ENCODE measurements at regions not wholly inside any gene's neighbourhood (a gene's known extent, or its start where the extent isn't known, plus 50 kb on each side); places are given as distances from the start of the nearest gene placed in this dataset.
A peak's percentile ranks its signal among the peaks of the same experiment; 100 is the strongest.

DNA sequence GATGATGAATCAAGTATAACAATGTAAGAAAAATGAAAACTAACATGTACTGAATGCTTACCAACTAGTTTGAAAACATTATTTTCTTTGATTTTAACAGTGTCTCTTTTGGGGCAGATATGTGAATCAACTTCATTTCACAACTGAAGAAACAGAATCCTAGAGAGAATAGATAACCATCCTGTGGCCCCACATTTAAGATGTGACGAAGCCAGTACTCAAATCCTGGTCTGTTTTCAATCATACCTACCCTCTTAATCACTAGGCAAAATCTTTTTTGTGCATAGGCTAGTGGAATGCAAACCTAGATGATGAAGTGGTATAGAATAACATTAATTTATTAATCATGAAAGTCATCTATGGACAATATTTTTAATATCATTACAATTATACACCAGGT lies 371.6 kb upstream of the EPHA7 start:
- no peak for DNase-seq (ENCODE audit: extremely low spot score in 2 of 2)
- TF ChIP-seq POLR2AphosphoS5 (IDR thresholded peaks at IDR 0.05; ENCODE audit: insufficient read depth in 1 of 2, low read depth in 1 of 2), result no peak
- TF ChIP-seq, protein P1, sequence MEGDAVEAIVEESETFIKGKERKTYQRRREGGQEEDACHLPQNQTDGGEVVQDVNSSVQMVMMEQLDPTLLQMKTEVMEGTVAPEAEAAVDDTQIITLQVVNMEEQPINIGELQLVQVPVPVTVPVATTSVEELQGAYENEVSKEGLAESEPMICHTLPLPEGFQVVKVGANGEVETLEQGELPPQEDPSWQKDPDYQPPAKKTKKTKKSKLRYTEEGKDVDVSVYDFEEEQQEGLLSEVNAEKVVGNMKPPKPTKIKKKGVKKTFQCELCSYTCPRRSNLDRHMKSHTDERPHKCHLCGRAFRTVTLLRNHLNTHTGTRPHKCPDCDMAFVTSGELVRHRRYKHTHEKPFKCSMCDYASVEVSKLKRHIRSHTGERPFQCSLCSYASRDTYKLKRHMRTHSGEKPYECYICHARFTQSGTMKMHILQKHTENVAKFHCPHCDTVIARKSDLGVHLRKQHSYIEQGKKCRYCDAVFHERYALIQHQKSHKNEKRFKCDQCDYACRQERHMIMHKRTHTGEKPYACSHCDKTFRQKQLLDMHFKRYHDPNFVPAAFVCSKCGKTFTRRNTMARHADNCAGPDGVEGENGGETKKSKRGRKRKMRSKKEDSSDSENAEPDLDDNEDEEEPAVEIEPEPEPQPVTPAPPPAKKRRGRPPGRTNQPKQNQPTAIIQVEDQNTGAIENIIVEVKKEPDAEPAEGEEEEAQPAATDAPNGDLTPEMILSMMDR (IDR thresholded peaks at IDR 0.05), result no peak
- TF ChIP-seq POLR2A (IDR thresholded peaks at IDR 0.05), result no peak
- no peaks in the 10 kb centered on the region for H3K27me3 ChIP-seq
- no peaks in the 10 kb centered on the region for H3K4me1 ChIP-seq
- H3K9me3 ChIP-seq, result no peaks in the 10 kb centered on the region
- intact Hi-C loops (cut with DNase I), result no loop called here
- no peaks in the 10 kb centered on the region for H3K36me3 ChIP-seq
- H3K27ac ChIP-seq, result no peak overlapping the region
- no peak overlapping the region for H3K4me3 ChIP-seq

DNA sequence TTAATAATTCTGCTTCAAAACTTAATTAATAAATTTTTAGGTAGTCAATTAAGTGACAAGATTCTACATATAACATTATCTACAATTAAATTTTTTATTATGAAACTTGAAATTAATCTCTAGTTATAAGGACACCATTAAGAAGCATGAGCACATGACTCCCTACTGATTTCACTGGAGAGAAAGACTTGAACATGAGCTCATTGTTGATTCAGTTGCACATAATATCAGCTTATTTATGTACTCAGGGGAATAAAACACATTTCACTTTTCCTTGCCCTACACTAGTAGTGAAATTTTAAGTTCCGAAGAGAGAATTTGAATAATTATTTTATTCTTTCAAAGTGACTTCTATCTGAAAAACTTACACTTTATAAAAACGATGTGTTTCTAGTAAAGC lies 370.2 kb upstream of the EPHA7 start:
- no peak for TF ChIP-seq POLR2AphosphoS5 (IDR thresholded peaks at IDR 0.05; ENCODE audit: insufficient read depth in 1 of 2, low read depth in 1 of 2)
- TF ChIP-seq POLR2A (IDR thresholded peaks at IDR 0.05), result no peak
- TF ChIP-seq, protein P1 (IDR thresholded peaks at IDR 0.05), result no peak
- intact Hi-C loops (cut with DNase I), result no loop called here

DNA sequence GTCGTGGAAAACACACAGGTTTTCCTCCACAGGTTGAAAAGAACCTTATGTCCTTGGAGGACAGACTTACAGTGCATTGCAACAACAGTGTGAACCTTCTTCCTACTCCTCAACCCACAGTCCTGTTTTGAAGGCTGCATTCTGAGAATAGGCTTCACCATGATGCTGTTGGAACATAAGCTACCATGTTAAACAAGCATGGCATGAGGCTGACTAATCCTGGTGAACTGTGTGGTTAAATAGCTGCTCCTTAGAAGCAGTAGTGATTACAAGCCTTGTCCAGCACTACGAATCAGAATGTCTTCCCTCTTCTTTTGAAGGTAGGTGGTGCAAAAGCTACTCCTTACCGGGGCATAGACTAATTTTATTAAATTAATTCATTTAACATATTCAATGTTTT lies 368.5 kb upstream of the EPHA7 start:
- Histone ChIP-seq H3K27ac (no peak overlapping the region), H3K9me3 (no peaks in the 10 kb centered on the region), H3K4me3 (no peak overlapping the region), H3K27me3 (no peaks in the 10 kb centered on the region), H3K4me1 (no peaks in the 10 kb centered on the region), H3K36me3 (no peaks in the 10 kb centered on the region)
- intact Hi-C loops (cut with DNase I), result no loop called here
- DNase-seq (ENCODE audit: extremely low spot score in 2 of 2), result no peak
- TF ChIP-seq POLR2AphosphoS5 (IDR thresholded peaks at IDR 0.05; ENCODE audit: insufficient read depth in 1 of 2, low read depth in 1 of 2) (no peak), POLR2A (IDR thresholded peaks at IDR 0.05) (no peak)
- TF ChIP-seq, protein P1 (IDR thresholded peaks at IDR 0.05), result no peak

More for the DNA sequence above, 370.2 kb upstream of the EPHA7 start:
- Histone ChIP-seq H3K27ac (no peak overlapping the region), H3K27me3 (no peaks in the 10 kb centered on the region), H3K4me3 (no peak overlapping the region), H3K36me3 (no peaks in the 10 kb centered on the region), H3K4me1 (no peaks in the 10 kb centered on the region), H3K9me3 (no peaks in the 10 kb centered on the region)
- no peak for DNase-seq (ENCODE audit: extremely low spot score in 2 of 2)

DNA sequence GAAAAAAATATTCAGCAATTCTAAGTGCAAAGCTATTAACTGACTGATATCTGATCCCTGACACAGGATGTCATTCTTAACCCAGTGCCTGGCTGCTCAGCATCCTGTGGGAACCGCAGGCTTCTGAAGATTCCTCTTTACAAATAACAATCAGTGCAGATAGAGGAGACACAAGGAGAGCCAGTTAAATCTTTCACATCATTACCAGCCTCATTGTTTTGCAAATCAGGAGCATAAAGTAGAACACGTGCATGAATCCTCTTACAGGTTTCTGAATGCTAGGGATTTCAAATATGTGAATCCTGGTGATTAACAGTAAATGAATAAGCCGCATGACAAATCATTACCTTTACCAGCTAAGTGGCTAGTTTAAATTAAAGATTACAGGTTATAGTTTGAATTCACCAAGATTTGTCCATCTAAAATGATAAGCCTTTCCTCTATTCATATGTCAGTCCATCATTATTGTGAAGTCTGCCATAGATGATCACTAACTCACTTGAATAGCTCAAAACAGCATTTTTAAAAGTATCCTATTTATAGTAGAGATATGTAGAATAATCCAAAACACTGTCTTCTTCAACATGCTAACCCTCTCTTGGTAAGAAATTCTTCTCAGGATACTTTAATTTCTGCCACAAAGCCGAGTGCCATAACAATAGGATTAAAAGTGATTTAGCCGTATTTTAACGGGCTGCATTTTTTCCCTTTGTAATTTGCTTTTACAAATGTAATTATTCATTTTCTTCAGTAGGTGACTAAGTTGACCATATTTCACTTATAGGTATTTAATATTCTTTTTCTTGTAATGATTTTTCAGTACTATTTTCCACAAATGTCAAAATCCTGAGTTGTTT lies 367.3 kb upstream of the EPHA7 start:
- Histone ChIP-seq H3K4me3 (no peak overlapping the region), H3K9me3 (no peaks in the 10 kb centered on the region), H3K27me3 (no peaks in the 10 kb centered on the region), H3K36me3 (no peaks in the 10 kb centered on the region), H3K27ac (no peak overlapping the region), H3K4me1 (no peaks in the 10 kb centered on the region)
- no peak for TF ChIP-seq POLR2A (IDR thresholded peaks at IDR 0.05)
- TF ChIP-seq, protein P1 (IDR thresholded peaks at IDR 0.05), result no peak
- TF ChIP-seq POLR2AphosphoS5 (IDR thresholded peaks at IDR 0.05; ENCODE audit: insufficient read depth in 1 of 2, low read depth in 1 of 2), result no peak
- DNase-seq (ENCODE audit: extremely low spot score in 2 of 2), result no peak
- intact Hi-C loops (cut with DNase I), result no loop called here

DNA sequence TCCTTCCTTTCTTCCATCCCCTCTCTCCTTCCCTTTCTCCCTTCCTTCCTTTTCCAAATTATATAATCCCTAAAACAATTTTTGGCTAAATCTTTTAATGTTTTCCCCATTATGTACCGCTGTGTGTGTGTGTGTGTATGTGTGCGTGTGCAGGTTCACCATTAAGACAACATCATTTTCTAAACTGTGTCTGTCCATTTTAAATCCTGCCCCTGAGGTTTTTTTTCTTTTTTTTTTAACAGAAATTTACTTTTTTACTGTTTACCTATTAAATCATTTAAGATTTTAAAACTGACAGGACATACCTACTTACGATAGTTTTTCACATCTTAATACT lies 366.3 kb upstream of the EPHA7 start:
- TF ChIP-seq POLR2A (IDR thresholded peaks at IDR 0.05), result no peak
- TF ChIP-seq, protein P1 (IDR thresholded peaks at IDR 0.05), result no peak
- TF ChIP-seq POLR2AphosphoS5 (IDR thresholded peaks at IDR 0.05; ENCODE audit: insufficient read depth in 1 of 2, low read depth in 1 of 2), result no peak
- DNase-seq (ENCODE audit: extremely low spot score in 2 of 2), result no peak
- H3K4me3 ChIP-seq, result peak overlapping the region in 1 of 2 donors; percentile 31
- H3K27ac ChIP-seq, result no peak overlapping the region
- H3K9me3 ChIP-seq, result no peaks in the 10 kb centered on the region
- intact Hi-C loops (cut with DNase I), result no loop called here
- no peaks in the 10 kb centered on the region for H3K4me1 ChIP-seq
- H3K36me3 ChIP-seq, result no peaks in the 10 kb centered on the region
- no peaks in the 10 kb centered on the region for H3K27me3 ChIP-seq
